H9 (cell line): ENCODE measurements at regions not wholly inside any gene's neighbourhood (a gene's known extent, or its start where the extent isn't known, plus 50 kb on each side); places are given as distances from the start of the nearest gene placed in this dataset.

Source experiments
- DNase-seq: peaks from one replicate; pipeline ENCODE4 v3.0.0-alpha.2; 2017
- H2AFZ ChIP-seq: one replicate; pipeline ENCODE4 v1.6.1; 2013; ENCODE audit warnings: mild to moderate bottlenecking, low read length, control low read depth, moderate library complexity
- H2AK5ac ChIP-seq: 2 replicates; pipeline ENCODE4 v1.6.1; 2013; ENCODE audit warnings: low read length, control low read depth, mixed read lengths; ENCODE audit not compliant: insufficient read length
- H2BK120ac ChIP-seq: one replicate; pipeline ENCODE4 v1.6.1; 2013; ENCODE audit warnings: low read depth, mild to moderate bottlenecking, low read length, control low read depth, inconsistent platforms; ENCODE audit not compliant: poor library complexity, severe bottlenecking
- H2BK12ac ChIP-seq: 2 replicates; pipeline ENCODE4 v1.6.1; 2013; ENCODE audit warnings: low read length, control low read depth, mixed read lengths, low read depth; ENCODE audit not compliant: insufficient read length
- H2BK15ac ChIP-seq: 2 replicates; pipeline ENCODE4 v1.6.1; 2013; ENCODE audit warnings: low read depth, low read length, control low read depth
- H2BK20ac ChIP-seq: one replicate; pipeline ENCODE4 v1.6.1; 2013; ENCODE audit warnings: low read depth, mild to moderate bottlenecking, low read length, control low read depth, inconsistent platforms; ENCODE audit not compliant: poor library complexity, severe bottlenecking
- H2BK5ac ChIP-seq: 2 replicates; pipeline ENCODE4 v1.6.1; 2013; ENCODE audit warnings: low read length, control low read depth, mixed read lengths; ENCODE audit not compliant: insufficient read length
- H3K14ac ChIP-seq: 2 replicates; pipeline ENCODE4 v1.6.1; 2013; ENCODE audit warnings: low read length, control low read depth; ENCODE audit not compliant: insufficient read depth
- H3K18ac ChIP-seq: 2 replicates; pipeline ENCODE4 v1.6.1; 2013; ENCODE audit warnings: low read depth, mild to moderate bottlenecking, mixed read lengths, low read length, control low read depth; ENCODE audit not compliant: insufficient read length
- H3K23ac ChIP-seq: 2 replicates; pipeline ENCODE4 v1.6.1; 2013; ENCODE audit warnings: low read length, control low read depth, mixed read lengths, low read depth; ENCODE audit not compliant: insufficient read length
- H3K23me2 ChIP-seq: 2 replicates; pipeline ENCODE4 v1.6.1; 2013; ENCODE audit warnings: low read depth, mild to moderate bottlenecking, mixed read lengths, low read length, control low read depth; ENCODE audit not compliant: insufficient read length, poor library complexity, severe bottlenecking
- H3K27ac ChIP-seq: 2 replicates; pipeline ENCODE4 v1.5.1; 2013; ENCODE audit warnings: low read length, control low read depth, mixed read lengths, low read depth; ENCODE audit not compliant: insufficient read length
- H3K27me3 ChIP-seq: 2 replicates; pipeline ENCODE4 v1.6.1; 2013; ENCODE audit warnings: low read length, control low read depth, inconsistent platforms; ENCODE audit not compliant: insufficient read depth
- H3K4ac ChIP-seq: 2 replicates; pipeline ENCODE4 v1.6.1; 2013; ENCODE audit warnings: low read depth, mild to moderate bottlenecking, control low read depth, inconsistent platforms, low read length, moderate library complexity
- H3K4me1 ChIP-seq: 2 replicates; pipeline ENCODE4 v1.6.1; 2013; ENCODE audit warnings: low read length, control low read depth, inconsistent platforms; ENCODE audit not compliant: insufficient read depth
- H3K4me2 ChIP-seq: 2 replicates; pipeline ENCODE4 v1.6.1; 2013; ENCODE audit warnings: low read length, control low read depth, mixed read lengths; ENCODE audit not compliant: insufficient read length, insufficient read depth
- H3K56ac ChIP-seq: 2 replicates; pipeline ENCODE4 v1.6.1; 2013; ENCODE audit warnings: low read depth, mild to moderate bottlenecking, mixed read lengths, low read length, control low read depth; ENCODE audit not compliant: insufficient read length
- H3K79me1 ChIP-seq: 2 replicates; pipeline ENCODE4 v1.6.1; 2013; ENCODE audit warnings: low read depth, mild to moderate bottlenecking, moderate library complexity, low read length, control low read depth, inconsistent platforms; ENCODE audit not compliant: insufficient read depth, poor library complexity, severe bottlenecking
- H3K79me2 ChIP-seq: 2 replicates; pipeline ENCODE4 v1.6.1; 2013; ENCODE audit warnings: low read length, control low read depth, inconsistent platforms; ENCODE audit not compliant: insufficient read depth
- H3K9ac ChIP-seq: 2 replicates; pipeline ENCODE4 v1.6.1; 2013; ENCODE audit warnings: low read length, control low read depth, mixed read lengths; ENCODE audit not compliant: insufficient read length; ENCODE audit errors: extremely low read depth
- H3K9me3 ChIP-seq: one replicate; pipeline ENCODE4 v1.6.1; 2013; ENCODE audit warnings: low read depth, low read length, inconsistent platforms; ENCODE audit not compliant: control insufficient read depth
- H3T11ph ChIP-seq: one replicate; pipeline ENCODE4 v1.6.1; 2013; ENCODE audit warnings: mild to moderate bottlenecking, low read length, control low read depth, inconsistent platforms
- H4K20me1 ChIP-seq: one replicate; pipeline ENCODE4 v1.6.1; 2013; ENCODE audit not compliant: control insufficient read depth, insufficient read length, insufficient read depth
- H4K5ac ChIP-seq: 2 replicates; pipeline ENCODE4 v1.6.1; 2013; ENCODE audit warnings: low read depth, mild to moderate bottlenecking, mixed read lengths, low read length, control low read depth; ENCODE audit not compliant: insufficient read length
- H4K8ac ChIP-seq: replicated peaks from 2 replicates; pipeline ENCODE4 v1.6.1; 2013; ENCODE audit warnings: low read length, control low read depth, mixed read lengths, low read depth; ENCODE audit not compliant: insufficient read length
- H4K91ac ChIP-seq: 2 replicates; pipeline ENCODE4 v1.6.1; 2013; ENCODE audit warnings: low read depth, mild to moderate bottlenecking, moderate library complexity, mixed read lengths, low read length, control low read depth; ENCODE audit not compliant: insufficient read length
- H3K27ac Mint-ChIP-seq, 3 experiments: 2 replicates in 2 of 3; 3 replicates in 1 of 3; pipeline ENCODE4 v1.8.0; 2020 to 2021; ENCODE audit warnings: mixed read lengths in 3 of 3, mild to moderate bottlenecking in 1 of 3, moderate library complexity in 1 of 3
- H3K27me3 Mint-ChIP-seq: 2 replicates; pipeline ENCODE4 v1.8.0; 2021; ENCODE audit warnings: low read depth, mild to moderate bottlenecking, moderate library complexity, mixed read lengths
- H3K36me3 Mint-ChIP-seq, 3 experiments: 2 replicates in 2 of 3; 3 replicates in 1 of 3; pipeline ENCODE4 v1.8.0; 2020 to 2021; ENCODE audit warnings: low read depth in 3 of 3, mixed read lengths in 3 of 3; ENCODE audit not compliant: insufficient read depth in 1 of 3
- H3K4me1 Mint-ChIP-seq, 2 experiments: 2 replicates each; pipeline ENCODE4 v1.8.0; 2020; ENCODE audit warnings: mixed read lengths in 2 of 2
- H3K4me3 Mint-ChIP-seq, 2 experiments: 2 replicates in 1 of 2; 3 replicates in 1 of 2; pipeline ENCODE4 v1.8.0; 2020 to 2021; ENCODE audit warnings: mild to moderate bottlenecking in 2 of 2, mixed read lengths in 2 of 2, moderate library complexity in 1 of 2
- H3K9me3 Mint-ChIP-seq, 2 experiments: 2 replicates in 1 of 2; 3 replicates in 1 of 2; pipeline ENCODE4 v1.8.0; 2020; ENCODE audit warnings: mild to moderate bottlenecking in 2 of 2, mixed read lengths in 2 of 2, moderate library complexity in 1 of 2
- CTCF ChIP-seq: fragments of 200-600 bp; sonication (generic); conservative IDR thresholded peaks from 3 replicates; pipeline ENCODE4 v1.8.0; 2021; ENCODE audit warnings: antibody characterized with exemption, mild to moderate bottlenecking
- WGBS: extraction: QIAGEN DNeasy Blood & Tissue Kit; methylation state at CpG from one replicate; pipeline ENCODE4 v1.1.7; 2013; ENCODE audit warnings: missing lambda C conversion rate, low lambda C conversion rate, mixed read lengths; ENCODE audit not compliant: insufficient read length; ENCODE audit errors: extremely low coverage; 5-methylcytosine and 5-hydroxymethylcytosine counted together

DNA sequence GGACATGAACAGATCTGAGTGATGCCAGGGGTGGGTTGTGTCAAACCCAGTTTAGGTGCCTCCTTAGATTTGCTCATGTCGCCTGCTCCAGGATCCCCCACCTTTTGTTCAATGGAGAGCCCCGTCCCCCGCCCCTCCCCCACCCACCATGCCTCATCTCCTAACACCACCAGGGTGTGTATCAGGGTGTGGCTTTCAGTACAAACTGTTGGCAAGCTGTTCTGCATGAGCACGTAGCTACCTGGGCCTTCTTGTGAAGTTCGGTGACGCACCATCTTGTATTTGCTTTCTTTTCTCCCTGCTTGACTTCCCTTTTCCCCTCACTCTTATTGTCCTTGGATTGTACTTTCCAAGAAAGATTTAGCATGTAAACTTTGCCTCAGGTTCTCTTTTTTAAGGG is 94.8 kb downstream of the EBNA1BP2 start:
- Histone ChIP-seq H3K9ac (no peak overlapping the region), H2BK5ac (no peak overlapping the region), H2AFZ (no peak overlapping the region), H4K91ac (no peak overlapping the region), H3K14ac (no peak overlapping the region), H3K79me2 (no peaks in the 10 kb centered on the region; the same call in 1 of the 2 replicates), H3K23ac (no peak overlapping the region), H3K56ac (no peak overlapping the region), H3K23me2 (no peaks in the 10 kb centered on the region), H3K9me3 (no peaks in the 10 kb centered on the region), H3K4me1 (0 out of 2 replicates have a peak, but pooled peaks cover 2% of the 10 kb centered on the region), H3K18ac (no peak overlapping the region), H3K4ac (no peak overlapping the region), H3T11ph (no peak overlapping the region), H4K5ac (no peak overlapping the region), H3K27me3 (no peaks in the 10 kb centered on the region), H3K4me2 (no peak overlapping the region), H2BK20ac (no peak overlapping the region), H3K27ac (no peak overlapping the region), H2AK5ac (no peak overlapping the region), H4K20me1 (no peaks in the 10 kb centered on the region), H4K8ac (no peak overlapping the region), H3K79me1 (no peaks in the 10 kb centered on the region), H2BK120ac (no peak overlapping the region), H2BK12ac (no peak overlapping the region), H2BK15ac (no peak overlapping the region)
- H3K27me3 Mint-ChIP-seq: no peaks in the 10 kb centered on the region
- WGBS: no CpG with 5 or more reads among the region's 6 CpGs
- DNase-seq: no peak
- H3K4me3 Mint-ChIP-seq: no peak overlapping the region
- no peaks in the 10 kb centered on the region; a peak in 1 of 5 replicates for H3K9me3 Mint-ChIP-seq
- H3K36me3 Mint-ChIP-seq: no peaks in the 10 kb centered on the region
- peaks cover 15% of the 10 kb centered on the region in 2 experiments for H3K4me1 Mint-ChIP-seq
- H3K27ac Mint-ChIP-seq: no peak overlapping the region; a peak in 1 of 7 replicates
- no peak for TF ChIP-seq CTCF
